Stimulated activated CD4-positive, alpha-beta T cell treated with anti-CD3 and anti-CD28 coated beads, Interleukin-1b, Interleukin-23, amount 100 ng/mL, for 4 hours (primary cell): ENCODE measurements at regions not wholly inside any gene's neighbourhood (a gene's known extent, or its start where the extent isn't known, plus 50 kb on each side); places are given as distances from the start of the nearest gene placed in this dataset.

Experiments used
- DNase-seq, 2 donors: peaks; one replicate each; pipeline ENCODE4 v3.0.0-alpha.2; 2020; ENCODE audit warnings: low read depth in 2 of 2

- no peak for DNase-seq
Measured at GRCh38 chr4:163762741-163763140, 268.3 kb downstream of the TMA16 start.

- DNase-seq = no peak
Measured at GRCh38 chr4:163764569-163764968, 270.1 kb downstream of the TMA16 start.

- DNase-seq = no peak
Measured at GRCh38 chr4:163768014-163768413, 273.5 kb downstream of the TMA16 start.

- no peak for DNase-seq
Measured at GRCh38 chr4:163772238-163772637, 277.7 kb downstream of the TMA16 start.

- no peak for DNase-seq
Measured at GRCh38 chr4:163773940-163774339, 279.4 kb downstream of the TMA16 start.

GRCh38 chr4:163776957-163777356 lies 282.5 kb downstream of the TMA16 start:
- no peak for DNase-seq

GRCh38 chr4:163781726-163782125 lies 287.2 kb downstream of the TMA16 start:
- DNase-seq = no peak

- no peak for DNase-seq
Measured at GRCh38 chr4:163790231-163790630, 295.7 kb downstream of the TMA16 start.

GRCh38 chr4:163795885-163796284 lies 301.4 kb downstream of the TMA16 start:
- no peak for DNase-seq

- no peak for DNase-seq
Measured at GRCh38 chr4:163804001-163804400, 309.5 kb downstream of the TMA16 start.

- DNase-seq = no peak
Measured at GRCh38 chr4:163806653-163807052, 312.2 kb downstream of the TMA16 start.

- DNase-seq = no peak
Measured at GRCh38 chr4:163808011-163808410, 313.5 kb downstream of the TMA16 start.

GRCh38 chr4:163810755-163811154 lies 316.3 kb downstream of the TMA16 start:
- DNase-seq = no peak

- DNase-seq = no peak
Measured at GRCh38 chr4:163815776-163816175, 321.3 kb downstream of the TMA16 start.

- DNase-seq = no peak
Measured at GRCh38 chr4:163816494-163816893, 322.0 kb downstream of the TMA16 start.

- no peak for DNase-seq
Measured at GRCh38 chr4:163818673-163819072, 324.2 kb downstream of the TMA16 start.

- no peak for DNase-seq
Measured at GRCh38 chr4:163833669-163834068, 339.2 kb downstream of the TMA16 start.

- no peak for DNase-seq
Measured at GRCh38 chr4:163846008-163846407, 351.5 kb downstream of the TMA16 start.

GRCh38 chr4:163852246-163852645 lies 357.8 kb downstream of the TMA16 start:
- no peak for DNase-seq

GRCh38 chr4:163857903-163858302 lies 363.4 kb downstream of the TMA16 start:
- DNase-seq = no peak

GRCh38 chr4:163858515-163858914 lies 364.0 kb downstream of the TMA16 start:
- no peak for DNase-seq

- DNase-seq = no peak
Measured at GRCh38 chr4:163863082-163863481, 368.6 kb downstream of the TMA16 start.

GRCh38 chr4:163865010-163865409 lies 370.5 kb downstream of the TMA16 start:
- DNase-seq = no peak

GRCh38 chr4:163866728-163867315 lies 372.3 kb downstream of the TMA16 start:
- DNase-seq = no peak
